ENCODE measurements at regions not wholly inside any gene's neighbourhood (a gene's known extent, or its start where the extent isn't known, plus 50 kb on each side); places are given as distances from the start of the nearest gene placed in this dataset.

DNA sequence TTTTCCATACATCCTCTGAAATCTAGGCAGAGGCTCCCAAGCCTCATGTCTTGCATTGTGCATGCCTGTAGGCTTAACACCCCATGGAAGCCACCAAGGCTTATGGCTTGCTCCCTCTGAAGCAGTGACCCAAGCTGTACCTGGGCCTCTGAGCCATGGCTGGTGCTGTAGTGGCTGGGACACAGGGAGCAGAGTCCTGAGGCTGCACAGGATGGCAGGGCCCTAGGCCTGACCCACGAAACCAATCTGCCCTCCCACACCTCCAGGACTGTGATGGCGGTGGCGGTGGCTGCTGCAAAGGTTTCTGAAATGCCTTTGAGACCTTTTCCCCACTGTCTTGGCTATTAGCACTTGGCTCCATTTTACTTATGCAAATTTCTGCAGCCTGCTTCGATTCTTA is 429.5 kb downstream of the NPHP4 start:
- TF ChIP-seq, protein P1, sequence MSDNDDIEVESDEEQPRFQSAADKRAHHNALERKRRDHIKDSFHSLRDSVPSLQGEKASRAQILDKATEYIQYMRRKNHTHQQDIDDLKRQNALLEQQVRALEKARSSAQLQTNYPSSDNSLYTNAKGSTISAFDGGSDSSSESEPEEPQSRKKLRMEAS (IDR thresholded peaks at IDR 0.05): no peak
- TF ChIP-seq, protein P2, sequence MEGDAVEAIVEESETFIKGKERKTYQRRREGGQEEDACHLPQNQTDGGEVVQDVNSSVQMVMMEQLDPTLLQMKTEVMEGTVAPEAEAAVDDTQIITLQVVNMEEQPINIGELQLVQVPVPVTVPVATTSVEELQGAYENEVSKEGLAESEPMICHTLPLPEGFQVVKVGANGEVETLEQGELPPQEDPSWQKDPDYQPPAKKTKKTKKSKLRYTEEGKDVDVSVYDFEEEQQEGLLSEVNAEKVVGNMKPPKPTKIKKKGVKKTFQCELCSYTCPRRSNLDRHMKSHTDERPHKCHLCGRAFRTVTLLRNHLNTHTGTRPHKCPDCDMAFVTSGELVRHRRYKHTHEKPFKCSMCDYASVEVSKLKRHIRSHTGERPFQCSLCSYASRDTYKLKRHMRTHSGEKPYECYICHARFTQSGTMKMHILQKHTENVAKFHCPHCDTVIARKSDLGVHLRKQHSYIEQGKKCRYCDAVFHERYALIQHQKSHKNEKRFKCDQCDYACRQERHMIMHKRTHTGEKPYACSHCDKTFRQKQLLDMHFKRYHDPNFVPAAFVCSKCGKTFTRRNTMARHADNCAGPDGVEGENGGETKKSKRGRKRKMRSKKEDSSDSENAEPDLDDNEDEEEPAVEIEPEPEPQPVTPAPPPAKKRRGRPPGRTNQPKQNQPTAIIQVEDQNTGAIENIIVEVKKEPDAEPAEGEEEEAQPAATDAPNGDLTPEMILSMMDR (IDR thresholded peaks at IDR 0.05; ENCODE audit: low read depth, low read length, missing input control): no peak
- TF ChIP-seq, protein P3, sequence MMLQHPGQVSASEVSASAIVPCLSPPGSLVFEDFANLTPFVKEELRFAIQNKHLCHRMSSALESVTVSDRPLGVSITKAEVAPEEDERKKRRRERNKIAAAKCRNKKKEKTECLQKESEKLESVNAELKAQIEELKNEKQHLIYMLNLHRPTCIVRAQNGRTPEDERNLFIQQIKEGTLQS (IDR thresholded peaks at IDR 0.05): no peak
- TF ChIP-seq RXRA (IDR thresholded peaks at IDR 0.05) (no peak), JUND (IDR thresholded peaks at IDR 0.05) (no peak), FOXA1 (IDR thresholded peaks at IDR 0.05) (no peak), EGR1 (IDR thresholded peaks at IDR 0.05; ENCODE audit: low read depth in 2 of 2) (no peak), GABPA (IDR thresholded peaks at IDR 0.05 in 1 of 2, conservative IDR thresholded peaks at IDR 0.05 in 1 of 2) (no peak), HNF4A (conservative IDR thresholded peaks at IDR 0.05) (no peak), RAD21 (IDR thresholded peaks at IDR 0.05) (no peak), YY1 (IDR thresholded peaks at IDR 0.05) (no peak), SP1 (IDR thresholded peaks at IDR 0.05) (no peak)
- TF ChIP-seq, protein P4, sequence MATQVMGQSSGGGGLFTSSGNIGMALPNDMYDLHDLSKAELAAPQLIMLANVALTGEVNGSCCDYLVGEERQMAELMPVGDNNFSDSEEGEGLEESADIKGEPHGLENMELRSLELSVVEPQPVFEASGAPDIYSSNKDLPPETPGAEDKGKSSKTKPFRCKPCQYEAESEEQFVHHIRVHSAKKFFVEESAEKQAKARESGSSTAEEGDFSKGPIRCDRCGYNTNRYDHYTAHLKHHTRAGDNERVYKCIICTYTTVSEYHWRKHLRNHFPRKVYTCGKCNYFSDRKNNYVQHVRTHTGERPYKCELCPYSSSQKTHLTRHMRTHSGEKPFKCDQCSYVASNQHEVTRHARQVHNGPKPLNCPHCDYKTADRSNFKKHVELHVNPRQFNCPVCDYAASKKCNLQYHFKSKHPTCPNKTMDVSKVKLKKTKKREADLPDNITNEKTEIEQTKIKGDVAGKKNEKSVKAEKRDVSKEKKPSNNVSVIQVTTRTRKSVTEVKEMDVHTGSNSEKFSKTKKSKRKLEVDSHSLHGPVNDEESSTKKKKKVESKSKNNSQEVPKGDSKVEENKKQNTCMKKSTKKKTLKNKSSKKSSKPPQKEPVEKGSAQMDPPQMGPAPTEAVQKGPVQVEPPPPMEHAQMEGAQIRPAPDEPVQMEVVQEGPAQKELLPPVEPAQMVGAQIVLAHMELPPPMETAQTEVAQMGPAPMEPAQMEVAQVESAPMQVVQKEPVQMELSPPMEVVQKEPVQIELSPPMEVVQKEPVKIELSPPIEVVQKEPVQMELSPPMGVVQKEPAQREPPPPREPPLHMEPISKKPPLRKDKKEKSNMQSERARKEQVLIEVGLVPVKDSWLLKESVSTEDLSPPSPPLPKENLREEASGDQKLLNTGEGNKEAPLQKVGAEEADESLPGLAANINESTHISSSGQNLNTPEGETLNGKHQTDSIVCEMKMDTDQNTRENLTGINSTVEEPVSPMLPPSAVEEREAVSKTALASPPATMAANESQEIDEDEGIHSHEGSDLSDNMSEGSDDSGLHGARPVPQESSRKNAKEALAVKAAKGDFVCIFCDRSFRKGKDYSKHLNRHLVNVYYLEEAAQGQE (IDR thresholded peaks at IDR 0.05): no peak
